Mucosa of descending colon (tissue), 3 donors: ENCODE measurements at regions not wholly inside any gene's neighbourhood (a gene's known extent, or its start where the extent isn't known, plus 50 kb on each side); places are given as distances from the start of the nearest gene placed in this dataset.
A peak's percentile ranks its signal among the peaks of the same experiment; 100 is the strongest.

Source experiments
- ATAC-seq: fragments of 200-7000 bp; cut with Tn5 transposase; one replicate; pipeline ENCODE4 v1.9.1; 2020; ENCODE audit warnings: mild to moderate bottlenecking, moderate library complexity
- DNase-seq, 3 donors: peaks; one replicate each; pipeline ENCODE4 v3.0.0-alpha.2; 2020
- H3K36me3 ChIP-seq: fragments of 200-600 bp; one replicate; pipeline ENCODE4 v1.8.0; 2021; ENCODE audit warnings: low read depth, mild to moderate bottlenecking
- H3K4me1 ChIP-seq: fragments of 200-600 bp; one replicate; pipeline ENCODE4 v1.8.0; 2021; ENCODE audit warnings: low read depth, mild to moderate bottlenecking
- H3K4me3 ChIP-seq: fragments of 200-600 bp; one replicate; pipeline ENCODE4 v1.8.0; 2021; ENCODE audit warnings: mild to moderate bottlenecking
- H3K9me3 ChIP-seq: fragments of 200-600 bp; one replicate; pipeline ENCODE4 v1.8.0; 2021; ENCODE audit warnings: mild to moderate bottlenecking
- intact Hi-C, 2 donors: fragments of 100-400 bp; cut with DNase I in 1 of 2; cut with micrococcal nuclease in 1 of 2; formaldehyde crosslinking; loops; one replicate each; pipeline versions ENCODE4 v1.11.0 to v1.11.1; 2022; cut with DNase I, micrococcal nuclease
- TF ChIP-seq, protein P1 (sequence below): fragments of 200-600 bp; IDR thresholded peaks from one replicate; pipeline ENCODE4 v1.8.0; 2022; ENCODE audit warnings: antibody characterized with exemption, mild to moderate bottlenecking
- donor health status: DM: no; HTN: no; CAD: no; lungs with moderate emphysema.
- donor health status: DM: no; HTN: no; CAD: no.
- donor health status: DM: no; HTN: yes; CAD: no.

DNA sequence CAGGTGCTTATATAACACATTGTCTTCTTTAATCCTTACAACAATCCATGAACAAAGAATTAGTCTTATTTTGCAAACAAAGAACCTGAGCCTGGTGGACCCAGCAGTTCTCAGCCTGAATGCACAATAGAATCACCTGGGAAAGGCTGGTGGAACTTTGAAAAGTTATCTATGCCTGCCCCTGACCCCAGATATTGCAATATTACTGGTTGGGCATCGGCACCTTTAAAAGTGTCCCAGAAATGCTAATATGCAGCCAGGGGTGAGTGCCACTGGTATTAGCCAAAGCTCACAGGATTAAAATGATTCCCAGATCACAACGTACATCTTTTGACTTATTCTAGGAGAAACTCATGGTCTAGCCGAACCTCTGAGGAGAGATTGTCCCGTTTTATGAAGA is 268.8 kb downstream of the KLF5 start:
- no peak overlapping the region for H3K4me3 ChIP-seq

DNA sequence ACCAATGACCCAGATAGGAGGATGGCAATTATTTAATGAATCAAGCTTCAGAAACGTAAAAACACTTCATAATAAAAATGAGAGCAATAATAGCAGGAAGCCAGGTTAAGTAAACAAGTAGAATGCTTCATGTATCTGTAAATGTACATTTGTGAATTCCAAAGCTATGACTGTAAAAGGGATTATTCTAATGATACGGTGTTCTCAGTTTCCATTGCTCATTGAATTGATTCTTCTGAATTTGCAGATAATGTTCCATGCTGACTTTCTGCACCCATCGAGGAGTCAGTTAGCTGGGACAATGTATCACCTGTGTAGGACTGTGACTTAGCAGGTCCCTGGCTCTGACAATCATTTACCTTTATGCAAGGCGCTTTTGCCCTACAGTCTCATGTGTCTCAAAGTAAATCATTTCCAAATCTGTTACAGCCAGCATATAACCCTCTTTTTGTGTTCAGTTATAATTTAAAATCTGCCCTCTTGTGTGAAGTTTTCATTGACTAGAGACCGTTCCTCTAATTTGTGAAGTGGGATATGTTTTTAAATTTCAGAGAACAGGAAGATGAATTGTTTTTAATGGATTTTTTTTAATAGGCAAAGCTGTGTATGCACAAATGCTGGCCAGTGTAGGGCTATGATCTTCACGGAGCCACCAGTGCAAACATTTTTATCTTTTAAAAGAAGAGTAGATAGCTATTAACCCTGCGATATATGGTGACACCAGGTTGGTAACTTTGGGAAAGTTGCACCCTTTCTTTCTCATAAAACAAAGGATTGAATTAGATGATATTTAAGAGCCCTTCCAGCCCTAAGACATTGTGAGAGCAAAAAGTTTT is 267.1 kb downstream of the KLF5 start:
- Histone ChIP-seq H3K36me3 (no peaks in the 10 kb centered on the region), H3K4me1 (peaks cover 6% of the 10 kb centered on the region), H3K9me3 (no peaks in the 10 kb centered on the region), H3K4me3 (no peak overlapping the region)
- intact Hi-C loops = no loop called here
- DNase-seq (peak in 1 of 3 donors; percentile 70), ATAC-seq (peak; percentile 97)
- TF ChIP-seq, protein P1, sequence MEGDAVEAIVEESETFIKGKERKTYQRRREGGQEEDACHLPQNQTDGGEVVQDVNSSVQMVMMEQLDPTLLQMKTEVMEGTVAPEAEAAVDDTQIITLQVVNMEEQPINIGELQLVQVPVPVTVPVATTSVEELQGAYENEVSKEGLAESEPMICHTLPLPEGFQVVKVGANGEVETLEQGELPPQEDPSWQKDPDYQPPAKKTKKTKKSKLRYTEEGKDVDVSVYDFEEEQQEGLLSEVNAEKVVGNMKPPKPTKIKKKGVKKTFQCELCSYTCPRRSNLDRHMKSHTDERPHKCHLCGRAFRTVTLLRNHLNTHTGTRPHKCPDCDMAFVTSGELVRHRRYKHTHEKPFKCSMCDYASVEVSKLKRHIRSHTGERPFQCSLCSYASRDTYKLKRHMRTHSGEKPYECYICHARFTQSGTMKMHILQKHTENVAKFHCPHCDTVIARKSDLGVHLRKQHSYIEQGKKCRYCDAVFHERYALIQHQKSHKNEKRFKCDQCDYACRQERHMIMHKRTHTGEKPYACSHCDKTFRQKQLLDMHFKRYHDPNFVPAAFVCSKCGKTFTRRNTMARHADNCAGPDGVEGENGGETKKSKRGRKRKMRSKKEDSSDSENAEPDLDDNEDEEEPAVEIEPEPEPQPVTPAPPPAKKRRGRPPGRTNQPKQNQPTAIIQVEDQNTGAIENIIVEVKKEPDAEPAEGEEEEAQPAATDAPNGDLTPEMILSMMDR = no peak

More for the DNA sequence above, 268.8 kb downstream of the KLF5 start:
- Histone ChIP-seq H3K9me3 (no peaks in the 10 kb centered on the region), H3K36me3 (no peaks in the 10 kb centered on the region), H3K4me1 (peaks cover 6% of the 10 kb centered on the region)
- intact Hi-C loops = no loop called here
- ATAC-seq = no peak
- TF ChIP-seq, protein P1 = no peak
- DNase-seq = no peak

DNA sequence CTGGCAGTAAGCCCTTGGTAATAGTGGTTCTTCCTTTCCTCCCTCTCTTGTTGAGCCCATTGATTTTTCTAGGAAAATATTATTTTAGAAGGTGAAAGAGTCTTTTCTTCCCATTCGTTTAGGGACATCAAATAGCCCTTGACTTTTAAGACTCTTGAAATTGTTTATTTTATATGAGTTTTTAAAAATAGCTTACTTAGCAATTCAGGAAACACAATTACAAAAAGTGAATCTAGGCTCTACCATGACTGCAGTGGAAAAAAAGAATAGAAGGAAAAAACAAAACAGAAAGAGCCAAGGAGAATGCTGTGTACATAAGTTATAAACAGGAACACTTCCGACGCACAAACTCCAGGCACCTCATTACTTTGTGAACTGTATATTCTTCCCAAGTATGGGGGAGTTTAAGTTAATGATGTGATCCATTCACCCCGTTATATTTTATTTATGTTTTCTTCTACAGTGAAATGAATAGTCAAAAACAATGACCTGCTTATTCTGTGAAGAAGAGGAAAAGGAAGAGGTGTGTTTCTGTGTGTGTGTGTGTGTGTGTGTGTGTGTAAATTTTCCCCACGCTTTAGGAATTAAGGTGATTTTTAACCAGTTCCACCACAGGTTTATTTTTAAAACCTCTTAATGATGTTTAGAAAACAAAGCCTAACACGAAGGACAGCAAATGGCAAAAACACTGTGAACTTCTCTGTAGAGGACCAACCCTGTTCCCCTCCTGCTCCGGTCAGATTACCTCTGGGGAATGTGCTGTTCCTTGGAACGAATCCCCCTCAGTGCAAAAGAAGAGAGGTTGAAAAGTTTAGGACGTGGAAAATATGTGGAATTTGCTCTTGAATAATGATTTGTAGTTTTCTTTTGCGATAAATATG is 266.3 kb downstream of the KLF5 start:
- intact Hi-C loops = no loop called here

DNA sequence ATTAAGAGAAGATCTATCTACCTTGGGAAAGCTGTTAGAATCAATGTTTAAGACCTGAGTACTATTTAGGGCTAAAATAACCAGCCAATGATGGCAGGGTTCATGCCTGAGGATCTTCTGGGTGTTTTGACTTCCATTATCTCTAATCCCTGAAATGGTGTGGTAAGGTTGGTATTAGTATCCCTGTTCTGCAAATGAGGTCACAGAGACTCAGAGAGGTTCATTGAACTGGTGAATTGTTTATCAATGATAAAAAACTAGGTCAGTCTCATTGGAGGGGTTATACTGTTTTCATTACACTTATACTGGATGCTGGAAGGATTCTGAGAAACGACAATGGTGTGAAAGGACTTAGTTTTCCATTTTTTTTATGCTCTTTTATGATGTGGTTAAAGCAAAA is 264.8 kb downstream of the KLF5 start:
- no peaks in the 10 kb centered on the region for H3K9me3 ChIP-seq
- ATAC-seq (no peak), DNase-seq (no peak)
- intact Hi-C loops = no loop called here
- no peaks in the 10 kb centered on the region for H3K36me3 ChIP-seq
- TF ChIP-seq, protein P1 = no peak
- H3K4me1 ChIP-seq = peaks cover 6% of the 10 kb centered on the region
- H3K4me3 ChIP-seq = no peak overlapping the region

More for the DNA sequence above, 266.3 kb downstream of the KLF5 start:
- ATAC-seq = peak; percentile 17
- no peak for DNase-seq
- H3K4me1 ChIP-seq = peaks cover 6% of the 10 kb centered on the region
- H3K4me3 ChIP-seq = no peak overlapping the region
- no peaks in the 10 kb centered on the region for H3K9me3 ChIP-seq
- TF ChIP-seq, protein P1 = no peak
- H3K36me3 ChIP-seq = no peaks in the 10 kb centered on the region

DNA sequence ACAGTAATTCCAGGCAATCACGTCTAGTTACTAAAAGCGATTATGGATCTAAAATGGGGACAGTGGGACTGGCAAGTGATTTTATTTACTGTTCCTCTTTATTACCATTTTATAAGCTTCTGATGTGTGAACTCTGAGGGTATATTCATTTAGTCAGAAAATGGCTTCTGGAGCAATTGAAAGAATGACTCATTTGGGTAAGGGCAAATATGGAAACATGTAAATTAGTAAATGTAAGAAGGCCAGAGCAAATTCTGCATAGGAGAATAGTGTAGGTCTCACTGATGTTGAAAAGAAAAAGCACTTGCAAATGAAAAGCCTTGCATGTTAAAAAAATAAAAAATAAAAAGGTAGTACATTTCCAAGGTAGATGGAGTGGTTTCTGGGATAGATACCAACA is 262.2 kb downstream of the KLF5 start:
- DNase-seq = no peak
- no peaks in the 10 kb centered on the region for H3K9me3 ChIP-seq
- no peak for ATAC-seq
- TF ChIP-seq, protein P1 = no peak
- peaks cover 6% of the 10 kb centered on the region for H3K4me1 ChIP-seq
- H3K36me3 ChIP-seq = no peaks in the 10 kb centered on the region
- intact Hi-C loops = no loop called here
- H3K4me3 ChIP-seq = no peak overlapping the region
